ENCODE measurements at regions not wholly inside any gene's neighbourhood (a gene's known extent, or its start where the extent isn't known, plus 50 kb on each side); places are given as distances from the start of the nearest gene placed in this dataset.

DNA sequence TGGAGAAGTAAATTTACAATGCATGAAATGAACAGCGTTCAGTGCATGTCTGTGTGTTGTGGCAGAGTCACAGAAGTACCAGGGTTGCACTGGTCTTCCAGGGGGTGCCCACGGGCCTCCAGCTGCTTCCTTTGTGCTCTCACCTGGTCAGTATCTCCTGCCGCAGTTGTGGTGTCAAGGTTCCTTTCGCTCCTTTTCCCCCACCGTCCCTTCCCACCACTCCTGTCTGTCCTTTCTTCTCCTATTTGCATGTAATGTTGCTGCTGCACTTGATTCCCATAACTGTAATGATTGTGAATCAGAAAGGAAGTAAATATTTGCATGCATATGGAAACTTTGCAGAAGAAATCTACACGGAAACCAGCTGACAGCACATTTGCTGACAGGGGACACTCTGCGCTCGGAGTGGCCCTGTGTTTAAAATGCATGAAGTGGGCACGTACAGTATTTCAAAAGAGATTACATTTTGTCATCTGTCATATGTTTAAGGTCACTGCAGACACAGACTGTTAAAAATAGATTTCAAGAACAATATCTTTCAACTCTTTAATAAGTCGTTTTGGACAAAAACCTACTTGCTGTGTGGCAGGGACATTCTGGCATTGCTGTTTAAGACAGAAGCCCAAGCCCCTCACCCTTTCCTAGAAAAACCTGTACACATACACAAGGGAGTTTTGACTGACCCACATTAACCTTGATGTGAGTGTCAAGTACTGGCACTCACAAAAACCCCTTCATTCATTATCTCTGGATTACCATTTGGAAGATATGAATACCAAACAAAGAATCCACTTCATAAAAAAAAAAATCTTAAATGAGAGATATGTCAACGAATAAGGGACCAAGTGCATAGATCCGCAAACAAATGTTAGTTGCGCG is 336.7 kb upstream of the KLF6 start:
- ChIA-PET CTCF (no interaction called here), POLR2A (no interaction called here)
- TF ChIP-seq, protein P1, sequence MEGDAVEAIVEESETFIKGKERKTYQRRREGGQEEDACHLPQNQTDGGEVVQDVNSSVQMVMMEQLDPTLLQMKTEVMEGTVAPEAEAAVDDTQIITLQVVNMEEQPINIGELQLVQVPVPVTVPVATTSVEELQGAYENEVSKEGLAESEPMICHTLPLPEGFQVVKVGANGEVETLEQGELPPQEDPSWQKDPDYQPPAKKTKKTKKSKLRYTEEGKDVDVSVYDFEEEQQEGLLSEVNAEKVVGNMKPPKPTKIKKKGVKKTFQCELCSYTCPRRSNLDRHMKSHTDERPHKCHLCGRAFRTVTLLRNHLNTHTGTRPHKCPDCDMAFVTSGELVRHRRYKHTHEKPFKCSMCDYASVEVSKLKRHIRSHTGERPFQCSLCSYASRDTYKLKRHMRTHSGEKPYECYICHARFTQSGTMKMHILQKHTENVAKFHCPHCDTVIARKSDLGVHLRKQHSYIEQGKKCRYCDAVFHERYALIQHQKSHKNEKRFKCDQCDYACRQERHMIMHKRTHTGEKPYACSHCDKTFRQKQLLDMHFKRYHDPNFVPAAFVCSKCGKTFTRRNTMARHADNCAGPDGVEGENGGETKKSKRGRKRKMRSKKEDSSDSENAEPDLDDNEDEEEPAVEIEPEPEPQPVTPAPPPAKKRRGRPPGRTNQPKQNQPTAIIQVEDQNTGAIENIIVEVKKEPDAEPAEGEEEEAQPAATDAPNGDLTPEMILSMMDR (IDR thresholded peaks at IDR 0.05; ENCODE audit: control extremely low read depth, extremely low read depth, low read depth, missing control alignments): no peak
- DNase-seq (ENCODE audit: extremely low spot score): peak; percentile 15

DNA sequence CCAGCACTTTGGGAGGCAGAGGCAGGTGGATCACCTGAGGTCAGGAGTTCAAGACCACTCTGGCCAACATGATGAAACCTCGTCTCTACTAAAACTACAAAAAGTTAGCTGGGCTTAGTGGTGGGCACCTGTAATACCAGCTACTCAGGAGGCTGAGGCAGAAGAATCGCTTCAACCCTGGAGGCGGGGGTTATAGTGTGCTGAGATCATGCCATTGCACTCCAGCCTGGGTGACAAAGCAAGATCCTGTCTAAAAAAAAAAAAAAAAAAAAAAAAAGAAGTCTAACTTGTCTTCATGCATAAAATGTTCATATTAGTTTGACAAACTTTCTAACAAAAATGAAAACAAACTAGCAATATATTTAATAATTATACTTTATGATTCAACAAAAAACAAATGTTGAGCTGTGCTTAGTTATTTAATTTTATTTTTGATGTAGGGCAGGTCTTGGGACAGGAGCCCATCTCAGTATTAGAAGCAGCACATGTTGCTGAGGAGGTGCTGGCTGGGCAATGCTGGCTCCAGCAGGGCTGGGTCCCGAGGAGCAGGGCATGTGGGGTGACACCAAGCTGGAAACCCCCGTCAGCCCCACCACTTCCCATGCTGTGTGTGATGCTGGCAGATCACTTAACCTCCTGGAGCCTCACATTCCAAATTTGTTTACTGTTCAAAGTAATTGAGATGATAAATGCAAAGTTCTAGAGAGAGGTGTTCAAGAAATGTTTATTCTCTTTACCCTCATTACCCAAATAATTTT is 335.3 kb upstream of the KLF6 start:
- CTCF ChIA-PET: no interaction called here
- POLR2A ChIA-PET: interaction anchor here (0.7 kb wide), 1 partner anchor 28 kb away, joined by 4 read pairs; no protein-coding TSS in a partner anchor
- TF ChIP-seq, protein P1 (IDR thresholded peaks at IDR 0.05; ENCODE audit: control extremely low read depth, extremely low read depth, low read depth, missing control alignments): no peak
- no peak for DNase-seq (ENCODE audit: extremely low spot score)

DNA sequence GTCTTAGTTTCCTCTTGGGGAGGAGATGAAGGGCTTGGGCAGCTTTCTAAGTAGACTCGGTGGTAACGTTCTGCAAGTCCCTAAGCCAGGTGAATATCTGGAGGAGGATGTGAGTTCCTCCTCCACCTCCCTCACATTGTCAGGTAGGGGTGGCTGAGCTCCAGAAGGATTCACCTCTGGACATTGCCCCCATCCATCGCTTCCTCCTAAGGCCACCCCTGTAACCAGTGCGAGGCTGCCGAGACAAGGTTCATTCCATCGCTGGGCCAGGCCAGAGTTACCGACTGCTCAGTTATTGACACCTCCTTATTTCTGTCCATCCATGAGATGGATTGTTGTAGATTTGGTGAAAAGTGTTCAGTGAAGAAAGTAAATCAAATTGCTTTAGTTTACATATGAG is 334.1 kb upstream of the KLF6 start:
- POLR2A ChIA-PET: no interaction called here
- CTCF ChIA-PET: no interaction called here
- no peak for DNase-seq (ENCODE audit: extremely low spot score)

DNA sequence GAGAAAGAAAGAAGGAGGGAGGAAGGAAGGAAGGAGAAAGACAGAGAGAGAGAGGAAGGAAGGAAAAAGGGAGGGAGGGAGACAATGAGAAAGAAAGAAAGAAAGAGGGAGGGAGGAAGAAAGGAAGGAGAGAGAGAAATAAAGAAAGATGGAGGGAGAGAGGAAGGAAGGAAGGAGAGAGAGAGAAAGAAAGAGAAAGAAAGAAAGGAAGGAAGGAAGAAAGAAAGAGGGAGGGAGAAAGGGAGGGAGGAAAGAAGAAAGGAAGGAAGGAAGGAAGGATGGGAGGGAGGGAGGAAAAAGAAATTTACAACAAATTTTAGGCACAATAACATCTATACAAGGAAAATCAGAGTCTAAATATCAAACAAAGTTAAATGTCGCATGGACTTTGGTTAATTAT is 332.6 kb upstream of the KLF6 start:
- no peak for DNase-seq (ENCODE audit: extremely low spot score)

More for the DNA sequence above, 334.1 kb upstream of the KLF6 start:
- TF ChIP-seq, protein P1 (IDR thresholded peaks at IDR 0.05; ENCODE audit: control extremely low read depth, extremely low read depth, low read depth, missing control alignments): no peak

DNA sequence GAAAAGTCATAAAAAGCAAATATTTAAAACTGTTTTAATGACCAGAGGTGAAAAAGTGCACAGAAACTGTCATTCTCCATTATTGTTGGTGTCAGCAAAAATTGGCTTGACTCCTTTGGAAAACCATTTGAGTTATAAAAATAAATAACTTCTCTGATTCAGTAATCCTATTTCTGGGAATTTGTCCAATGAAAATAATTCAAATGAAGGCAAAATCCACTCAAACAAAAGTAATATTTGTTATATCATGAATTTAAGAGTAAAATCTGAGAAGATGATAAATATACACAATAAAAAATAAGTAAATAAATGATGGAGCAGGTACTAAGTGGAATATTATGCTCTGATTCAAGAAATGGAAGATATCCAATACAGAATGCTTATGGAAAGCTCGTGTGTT is 326.6 kb upstream of the KLF6 start:
- ChIA-PET POLR2A (no interaction called here), CTCF (interaction anchor here (0.8 kb wide), 1 partner anchor 142 kb away, joined by 3 read pairs; no protein-coding TSS in a partner anchor)
- TF ChIP-seq, protein P1 (IDR thresholded peaks at IDR 0.05; ENCODE audit: control extremely low read depth, extremely low read depth, low read depth, missing control alignments): no peak
- no peak for DNase-seq (ENCODE audit: extremely low spot score)

More for the DNA sequence above, 332.6 kb upstream of the KLF6 start:
- ChIA-PET POLR2A (no interaction called here), CTCF (no interaction called here)
- TF ChIP-seq, protein P1 (IDR thresholded peaks at IDR 0.05; ENCODE audit: control extremely low read depth, extremely low read depth, low read depth, missing control alignments): no peak

DNA sequence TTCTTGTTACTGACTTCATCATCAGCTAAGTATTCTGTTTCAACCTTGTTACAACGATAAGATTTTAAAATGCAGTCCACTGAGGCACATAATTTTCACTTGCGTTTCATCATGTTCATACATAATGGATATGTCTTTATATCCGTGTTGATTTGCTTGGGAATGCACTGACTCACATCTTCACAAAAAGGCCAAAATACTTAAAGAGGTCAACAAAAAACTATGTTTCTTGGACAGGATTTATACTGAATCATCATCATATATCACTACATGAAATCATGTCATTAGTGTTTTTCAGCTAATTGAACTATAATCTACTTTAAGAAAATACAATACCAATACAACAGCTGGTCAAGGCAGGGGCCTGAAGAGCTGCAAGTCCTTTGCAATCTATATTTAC is 324.5 kb upstream of the KLF6 start:
- POLR2A ChIA-PET: no interaction called here
- TF ChIP-seq, protein P1 (IDR thresholded peaks at IDR 0.05; ENCODE audit: control extremely low read depth, extremely low read depth, low read depth, missing control alignments): no peak
- DNase-seq (ENCODE audit: extremely low spot score): no peak
- CTCF ChIA-PET: interaction anchor here (0.9 kb wide), 1 partner anchor 14 kb away, joined by 3 read pairs; no protein-coding TSS in a partner anchor

Measured in GM10248 (cell line).